ENCODE measurements at regions not wholly inside any gene's neighbourhood (a gene's known extent, or its start where the extent isn't known, plus 50 kb on each side); places are given as distances from the start of the nearest gene placed in this dataset.
"Not testable (repeated sequence)": the region's sequence is repeated elsewhere in the genome, so short reads cannot be mapped to it uniquely, and the experiment has no call there.

GRCh38 chr7:22066522-22066921 is 120.8 kb upstream of the CDCA7L start:
- FAIRE-seq (no peak), DNase-seq (ENCODE audit: insufficient read length, low spot score) (no peak)
- no peak for TF ChIP-seq POLR2A (IDR thresholded peaks at IDR 0.05; ENCODE audit: low read depth, low read length)

GRCh38 chr7:22064816-22065215 is 119.1 kb upstream of the CDCA7L start:
- DNase-seq (ENCODE audit: insufficient read length, low spot score): no peak
- no peak for TF ChIP-seq POLR2A (IDR thresholded peaks at IDR 0.05; ENCODE audit: low read depth, low read length)
- no peak for FAIRE-seq

- DNase-seq (ENCODE audit: insufficient read length, low spot score) (no peak), FAIRE-seq (no peak)
- no peak for TF ChIP-seq POLR2A (IDR thresholded peaks at IDR 0.05; ENCODE audit: low read depth, low read length)
Observed at GRCh38 chr7:22061775-22062174, 116.1 kb upstream of the CDCA7L start.

DNA sequence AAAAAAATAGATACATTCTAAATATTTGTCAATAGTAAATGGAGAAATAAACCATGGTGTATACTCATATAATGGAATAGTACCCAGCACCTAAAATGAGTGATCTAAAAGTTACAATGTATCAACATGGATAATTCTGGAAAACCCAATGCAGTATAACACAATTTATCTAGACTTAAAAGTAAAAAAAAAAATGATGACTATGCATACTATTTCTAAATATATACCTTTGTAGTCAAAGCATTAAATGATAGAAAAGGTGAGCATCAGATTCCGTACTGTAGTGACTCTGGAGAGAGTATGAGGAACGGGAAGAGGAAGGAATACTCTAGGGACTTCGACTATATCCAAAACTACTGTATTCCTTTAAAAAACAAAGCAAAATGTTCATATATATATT is 115.2 kb upstream of the CDCA7L start:
- no peak for FAIRE-seq
- no peak for TF ChIP-seq POLR2A (IDR thresholded peaks at IDR 0.05; ENCODE audit: low read depth, low read length)

GRCh38 chr7:22060197-22060596 is 114.5 kb upstream of the CDCA7L start:
- no peak for FAIRE-seq
- no peak for TF ChIP-seq POLR2A (IDR thresholded peaks at IDR 0.05; ENCODE audit: low read depth, low read length)
- no peak for DNase-seq (ENCODE audit: insufficient read length, low spot score)

More for the DNA sequence above, 115.2 kb upstream of the CDCA7L start:
- DNase-seq (ENCODE audit: insufficient read length, low spot score): no peak

- DNase-seq (ENCODE audit: insufficient read length, low spot score) (no peak), FAIRE-seq (no peak)
- no peak for TF ChIP-seq POLR2A (IDR thresholded peaks at IDR 0.05; ENCODE audit: low read depth, low read length)
Observed at GRCh38 chr7:22055226-22055625, 109.5 kb upstream of the CDCA7L start.

DNA sequence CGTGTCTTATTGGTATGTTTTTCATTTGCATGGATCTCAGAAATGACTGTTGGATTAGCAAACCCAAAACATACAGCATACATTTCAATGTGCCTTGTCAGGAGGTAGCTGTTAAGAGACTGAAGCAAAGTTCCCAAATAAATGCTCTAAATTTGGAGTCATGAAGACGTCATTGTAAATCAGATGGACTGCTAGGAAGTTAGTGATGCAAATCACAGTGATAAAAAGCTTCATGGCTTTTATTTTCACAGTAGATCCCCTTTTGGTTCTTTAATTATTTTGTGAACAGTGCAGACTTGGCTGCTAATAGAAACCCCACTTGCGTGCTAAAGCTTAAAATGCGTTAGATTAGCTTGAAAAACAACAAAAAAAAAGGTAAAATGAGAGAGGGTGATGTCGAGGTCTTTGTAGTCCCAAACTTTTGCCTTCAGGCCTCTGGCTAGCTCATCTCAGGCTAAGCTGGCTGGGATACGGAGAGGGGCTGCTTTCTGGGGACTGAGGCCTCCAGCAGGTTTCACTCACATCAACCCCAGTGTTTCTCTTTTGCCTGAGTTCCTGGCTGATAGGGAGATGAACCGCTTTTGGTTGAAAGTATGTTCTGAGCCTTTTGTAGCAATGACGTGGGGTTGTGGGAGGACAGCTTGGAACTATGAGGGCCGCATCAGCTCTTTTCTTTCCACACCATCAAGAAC is 107.1 kb upstream of the CDCA7L start:
- FAIRE-seq (no peak), DNase-seq (ENCODE audit: insufficient read length, low spot score) (no peak)
- TF ChIP-seq POLR2A (IDR thresholded peaks at IDR 0.05; ENCODE audit: low read depth, low read length): no peak

DNA sequence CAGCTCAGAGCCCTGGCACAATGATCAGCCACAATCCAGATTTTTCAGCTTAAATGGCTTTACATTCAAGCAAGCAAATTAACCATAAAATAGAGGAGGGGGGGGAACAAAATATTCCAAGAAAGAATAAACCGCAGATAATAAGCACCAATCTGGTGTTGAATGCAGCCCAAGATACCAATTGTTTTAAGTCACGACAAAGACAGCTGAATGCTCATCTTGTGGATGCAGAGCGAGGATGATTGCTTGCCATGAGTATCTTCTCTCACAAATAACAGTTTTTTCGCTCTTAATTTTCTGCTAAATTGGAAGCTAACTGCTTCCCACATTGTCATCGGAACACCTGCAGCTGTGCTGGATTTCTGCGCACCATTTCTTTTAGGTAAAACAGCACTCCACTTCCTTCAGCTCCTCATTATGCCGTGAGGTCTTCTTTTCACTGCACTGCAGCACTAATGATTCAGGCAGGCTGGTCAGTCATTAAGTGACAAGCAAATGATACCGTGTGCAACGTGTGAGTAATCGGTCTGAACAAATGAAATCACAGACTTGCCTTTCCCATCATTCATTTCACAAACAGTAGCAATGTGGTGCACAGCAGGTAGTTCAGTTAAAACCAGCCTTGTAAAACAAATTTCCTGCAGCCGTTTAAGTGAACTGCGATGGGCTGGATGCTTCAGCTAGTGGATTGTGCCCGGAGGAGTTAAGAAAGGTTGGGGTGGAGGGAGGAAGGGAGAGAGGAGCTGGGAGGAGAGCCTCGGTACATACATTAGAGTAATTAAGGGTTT is 106.4 kb upstream of the CDCA7L start:
- DNase-seq (ENCODE audit: insufficient read length, low spot score) (no peak), FAIRE-seq (no peak)
- TF ChIP-seq POLR2A (IDR thresholded peaks at IDR 0.05; ENCODE audit: low read depth, low read length): no peak

- FAIRE-seq: no peak
- no peak for DNase-seq (ENCODE audit: insufficient read length, low spot score)
- TF ChIP-seq POLR2A (IDR thresholded peaks at IDR 0.05; ENCODE audit: low read depth, low read length): no peak
Observed at GRCh38 chr7:22049766-22050500, 104.2 kb upstream of the CDCA7L start.

DNA sequence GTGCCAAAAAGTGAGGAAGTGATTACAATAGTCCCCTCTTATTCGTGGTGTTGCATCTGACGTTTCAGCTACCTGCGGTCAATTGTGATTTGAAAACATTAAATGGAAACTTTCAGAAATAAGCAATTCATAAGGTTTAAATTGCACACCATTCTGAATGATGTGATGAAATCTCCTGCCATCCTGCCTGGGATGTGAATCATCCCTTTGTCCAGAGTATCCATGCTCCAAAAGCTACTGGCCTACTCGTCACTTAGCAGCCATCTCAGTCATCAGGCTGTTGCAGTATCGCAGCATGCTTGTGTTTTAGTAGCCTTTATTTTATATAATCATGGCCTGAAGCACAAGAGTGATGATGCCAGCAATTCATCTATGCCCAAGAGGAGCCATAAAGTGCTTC is 97.7 kb upstream of the CDCA7L start:
- FAIRE-seq (no peak), DNase-seq (ENCODE audit: insufficient read length, low spot score) (no peak)
- no peak for TF ChIP-seq POLR2A (IDR thresholded peaks at IDR 0.05; ENCODE audit: low read depth, low read length)

DNA sequence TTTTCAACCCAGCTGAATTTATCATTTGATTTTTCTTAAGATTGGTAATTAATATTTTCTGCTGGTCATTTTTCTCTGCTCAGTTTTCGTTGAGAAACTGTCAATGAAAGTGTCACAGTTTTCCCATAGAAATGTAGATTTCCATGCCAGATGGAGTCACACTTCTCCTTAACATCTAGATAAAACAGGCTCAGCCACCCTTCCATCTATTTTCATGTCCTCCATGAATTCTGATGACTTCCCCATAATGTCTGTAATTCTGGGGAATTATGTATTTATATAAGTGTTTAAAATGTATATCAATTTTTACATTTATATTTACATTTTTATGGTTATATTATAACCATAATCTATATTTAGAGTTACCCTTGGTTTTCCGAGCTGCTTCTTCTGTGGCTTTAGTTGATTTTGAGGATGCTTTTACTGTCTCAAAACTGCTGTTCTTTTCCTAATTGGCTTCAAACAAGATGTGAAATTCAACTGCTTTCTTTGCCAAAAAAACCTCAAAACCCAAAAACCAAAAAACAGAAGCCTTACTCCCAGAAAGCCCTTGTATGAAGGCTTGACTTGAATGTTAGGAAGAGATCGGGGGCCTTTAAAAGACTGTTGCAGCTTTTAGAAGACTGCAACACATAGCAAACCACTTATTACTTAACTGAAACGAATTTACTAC is 95.4 kb upstream of the CDCA7L start:
- no peak for TF ChIP-seq POLR2A (IDR thresholded peaks at IDR 0.05; ENCODE audit: low read depth, low read length)
- FAIRE-seq: no peak
- DNase-seq (ENCODE audit: insufficient read length, low spot score): no peak

DNA sequence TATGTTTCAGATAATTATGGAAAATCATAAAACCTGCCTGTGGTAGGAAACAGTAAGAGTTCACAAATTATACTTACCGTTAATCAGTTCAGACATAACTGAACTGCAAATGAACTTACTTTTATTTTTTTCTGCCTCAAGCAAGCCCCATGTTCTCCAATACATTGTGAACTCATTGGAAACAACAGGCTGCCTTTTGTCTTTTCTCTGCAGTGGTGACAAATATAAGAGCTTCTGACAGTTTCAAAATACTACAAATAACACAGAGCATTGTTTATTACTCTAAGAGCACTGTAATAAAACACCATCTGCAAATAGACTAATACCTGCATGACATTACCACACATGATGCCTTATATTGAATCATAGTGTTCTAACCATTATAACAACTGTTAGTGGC is 94.0 kb upstream of the CDCA7L start:
- DNase-seq (ENCODE audit: insufficient read length, low spot score) (no peak), FAIRE-seq (no peak)
- no peak for TF ChIP-seq POLR2A (IDR thresholded peaks at IDR 0.05; ENCODE audit: low read depth, low read length)

DNA sequence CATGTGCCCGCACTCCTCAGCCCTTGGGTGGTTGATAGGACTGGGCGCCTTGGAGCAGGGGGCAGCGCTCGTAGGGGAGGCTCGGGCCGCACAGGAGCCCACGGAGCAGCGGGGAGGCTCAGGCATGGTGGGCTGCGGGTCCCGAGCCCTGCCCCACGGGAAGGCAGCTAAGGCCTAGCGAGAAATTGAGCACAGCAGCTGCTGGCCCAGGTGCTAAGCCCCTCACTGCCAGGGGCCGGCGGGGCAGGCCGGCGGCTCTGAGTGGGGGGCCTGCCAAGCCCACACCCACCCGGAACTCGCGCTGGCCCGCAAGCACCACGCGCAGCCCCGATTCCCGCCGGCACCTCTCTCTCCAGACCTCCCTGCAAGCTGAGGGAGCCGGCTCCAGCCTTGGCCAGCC is 86.7 kb upstream of the CDCA7L start:
- not testable (repeated sequence) for FAIRE-seq; DNase-seq (ENCODE audit: insufficient read length, low spot score)

GRCh38 chr7:22028656-22029055 is 83.0 kb upstream of the CDCA7L start:
- FAIRE-seq: not testable (repeated sequence)

More at GRCh38 chr7:22028656-22029055, 83.0 kb upstream of the CDCA7L start:
- DNase-seq (ENCODE audit: insufficient read length, low spot score): not testable (repeated sequence)
